SK-N-SH (cell line): ENCODE measurements at regions not wholly inside any gene's neighbourhood (a gene's known extent, or its start where the extent isn't known, plus 50 kb on each side); places are given as distances from the start of the nearest gene placed in this dataset.
"Not testable (repeated sequence)": the region's sequence is repeated elsewhere in the genome, so short reads cannot be mapped to it uniquely, and the experiment has no call there.

ENCODE experiments used
- CTCF ChIA-PET: fragments of 300-600, 350-600 bp; formaldehyde crosslinking; extraction: SDS; loops from one replicate; lab custom pipeline; 2021; lab: Yijun Ruan, JAX
- POLR2A ChIA-PET: fragments of 350-600 bp; sonication (Branson Sonifier 250); formaldehyde crosslinking; extraction: SDS; loops from one replicate; lab custom pipeline; 2020; ENCODE audit warnings: antibody characterized with exemption, inconsistent platforms; lab: Yijun Ruan, JAX
- DNase-seq: peaks from one replicate; pipeline ENCODE4 v3.0.0; 2012
- H2AFZ ChIP-seq: fragments of 200-600 bp; sonication (generic); 2 replicates; pipeline ENCODE4 v1.8.1; 2016; ENCODE audit warnings: antibody characterized with exemption, mild to moderate bottlenecking, low read depth
- H3F3A ChIP-seq: fragments of 200-600 bp; sonication (generic); replicated peaks from 2 replicates; pipeline ENCODE3; 2016; ENCODE audit warnings: antibody characterized with exemption, mild to moderate bottlenecking; ENCODE audit not compliant: insufficient read depth
- H3K27ac ChIP-seq, 2 experiments: fragments of 200-500 bp in 1 of 2; fragments of 200-600 bp in 1 of 2; sonication (Bioruptor generic) in 1 of 2; sonication (generic), shearing (Covaris generic) in 1 of 2; 2 replicates each; pipeline versions ENCODE4 v1.5.1 to v1.6.1; 2014 to 2016; ENCODE audit warnings: low read depth in 2 of 2, inconsistent platforms in 1 of 2, low read length in 1 of 2, mild to moderate bottlenecking in 1 of 2, mixed read lengths in 1 of 2
- H3K27me3 ChIP-seq: fragments of 200-600 bp; sonication (generic), shearing (Covaris generic); 2 replicates; pipeline ENCODE4 v1.6.1; 2016; ENCODE audit warnings: mixed run types; ENCODE audit not compliant: insufficient read depth
- H3K36me3 ChIP-seq, 2 experiments: fragments of 200-500 bp in 1 of 2; fragments of 200-600 bp in 1 of 2; sonication (Bioruptor generic) in 1 of 2; sonication (generic) in 1 of 2; replicated peaks in 1 of 2; 2 replicates each; pipeline versions ENCODE3 to v1.5.1; 2014 to 2016; ENCODE audit warnings: low read length in 1 of 2, mild to moderate bottlenecking in 1 of 2; ENCODE audit not compliant: insufficient read depth in 2 of 2, control insufficient read depth in 1 of 2
- H3K4me1 ChIP-seq, 2 experiments: fragments of 200-500 bp in 1 of 2; fragments of 200-600 bp in 1 of 2; sonication (Bioruptor generic) in 1 of 2; sonication (generic), shearing (Covaris generic) in 1 of 2; 2 replicates each; pipeline versions ENCODE4 v1.5.1 to v1.6.1; 2014 to 2016; ENCODE audit warnings: low read depth in 1 of 2, low read length in 1 of 2, mixed run types in 1 of 2; ENCODE audit not compliant: insufficient read depth in 2 of 2, control insufficient read depth in 1 of 2
- H3K4me2 ChIP-seq: fragments of 200-600 bp; sonication (generic), shearing (Covaris generic); 2 replicates; pipeline ENCODE4 v1.6.1; 2017; ENCODE audit warnings: mixed run types
- H3K4me3 ChIP-seq, 2 experiments: fragments of 200-500 bp in 1 of 2; fragments of 200-600 bp in 1 of 2; sonication (Bioruptor generic) in 1 of 2; sonication (generic), shearing (Covaris generic) in 1 of 2; 2 replicates each; pipeline versions ENCODE4 v1.5.1 to v1.8.1; 2014 to 2016; ENCODE audit warnings: low read depth in 2 of 2, inconsistent platforms in 1 of 2, low read length in 1 of 2, mild to moderate bottlenecking in 1 of 2, mixed read lengths in 1 of 2, moderate library complexity in 1 of 2
- H3K79me2 ChIP-seq: fragments of 200-600 bp; sonication (generic); 2 replicates; pipeline ENCODE4 v1.8.1; 2017; ENCODE audit warnings: mild to moderate bottlenecking; ENCODE audit not compliant: insufficient read depth
- H3K9ac ChIP-seq: fragments of 200-600 bp; sonication (generic); 2 replicates; pipeline ENCODE4 v1.6.1; 2017; ENCODE audit warnings: mixed run types
- H3K9me2 ChIP-seq: fragments of 200-600 bp; sonication (generic); 2 replicates; pipeline ENCODE4 v1.6.1; 2017; ENCODE audit warnings: mixed run types
- H3K9me3 ChIP-seq: fragments of 200-600 bp; sonication (generic); 2 replicates; pipeline ENCODE4 v1.6.1; 2017; ENCODE audit warnings: mixed run types, mild to moderate bottlenecking, moderate library complexity
- H4K20me1 ChIP-seq: fragments of 200-600 bp; sonication (generic); 2 replicates; pipeline ENCODE4 v1.6.1; 2017; ENCODE audit warnings: mild to moderate bottlenecking, mixed run types; ENCODE audit not compliant: insufficient read depth
- CHD2 ChIP-seq: fragments of 150-350 bp; IDR thresholded peaks from 2 replicates; pipeline ENCODE4 v1.6.1; 2018; ENCODE audit warnings: low read length; ENCODE audit not compliant: partially characterized antibody
- FOSL2 ChIP-seq: IDR thresholded peaks from 2 replicates; pipeline ENCODE4 v1.4.0; 2012; ENCODE audit warnings: low read depth, mild to moderate bottlenecking, moderate library complexity, borderline replicate concordance
- FOXM1 ChIP-seq: IDR thresholded peaks from 2 replicates; pipeline ENCODE4 v1.4.0; 2012; ENCODE audit warnings: low read depth, mild to moderate bottlenecking
- MEF2A ChIP-seq: IDR thresholded peaks from 2 replicates; pipeline ENCODE4 v1.4.0; 2012; ENCODE audit warnings: low read depth, borderline replicate concordance
- RFX5 ChIP-seq: IDR thresholded peaks from 2 replicates; pipeline ENCODE4 v1.6.1; 2012; ENCODE audit warnings: mild to moderate bottlenecking, improper control_type of control experiment, low read length
- TCF12 ChIP-seq: IDR thresholded peaks from 2 replicates; pipeline ENCODE4 v1.4.0; 2012
- WGBS: methylation state at CpG from one replicate; pipeline ENCODE4 v1.1.6; 2017; ENCODE audit warnings: low lambda C conversion rate; 5-methylcytosine and 5-hydroxymethylcytosine counted together
- TF ChIP-seq, protein P1 (sequence below): fragments of 200-600 bp; sonication (generic); IDR thresholded peaks from 2 replicates; pipeline ENCODE4 v1.6.1; 2017; ENCODE audit warnings: antibody characterized with exemption, mild to moderate bottlenecking, moderate library complexity
- TF ChIP-seq, protein P2 (sequence below): IDR thresholded peaks from 2 replicates; pipeline ENCODE4; 2012

GRCh38 chr2:37760471-37760870, 89.0 kb upstream of the CDC42EP3 start (continued):
- no peak for TF ChIP-seq MEF2A
- TF ChIP-seq FOXM1: no peak
- TF ChIP-seq, protein P1, sequence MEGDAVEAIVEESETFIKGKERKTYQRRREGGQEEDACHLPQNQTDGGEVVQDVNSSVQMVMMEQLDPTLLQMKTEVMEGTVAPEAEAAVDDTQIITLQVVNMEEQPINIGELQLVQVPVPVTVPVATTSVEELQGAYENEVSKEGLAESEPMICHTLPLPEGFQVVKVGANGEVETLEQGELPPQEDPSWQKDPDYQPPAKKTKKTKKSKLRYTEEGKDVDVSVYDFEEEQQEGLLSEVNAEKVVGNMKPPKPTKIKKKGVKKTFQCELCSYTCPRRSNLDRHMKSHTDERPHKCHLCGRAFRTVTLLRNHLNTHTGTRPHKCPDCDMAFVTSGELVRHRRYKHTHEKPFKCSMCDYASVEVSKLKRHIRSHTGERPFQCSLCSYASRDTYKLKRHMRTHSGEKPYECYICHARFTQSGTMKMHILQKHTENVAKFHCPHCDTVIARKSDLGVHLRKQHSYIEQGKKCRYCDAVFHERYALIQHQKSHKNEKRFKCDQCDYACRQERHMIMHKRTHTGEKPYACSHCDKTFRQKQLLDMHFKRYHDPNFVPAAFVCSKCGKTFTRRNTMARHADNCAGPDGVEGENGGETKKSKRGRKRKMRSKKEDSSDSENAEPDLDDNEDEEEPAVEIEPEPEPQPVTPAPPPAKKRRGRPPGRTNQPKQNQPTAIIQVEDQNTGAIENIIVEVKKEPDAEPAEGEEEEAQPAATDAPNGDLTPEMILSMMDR: no peak
- TF ChIP-seq TCF12: no peak

- Histone ChIP-seq H3F3A (peaks cover 31% of the 10 kb centered on the region), H3K27ac (peak overlapping the region in 1 of 2 experiments; percentile 55; a peak in 1 of 4 replicates), H3K4me1 (peaks cover 0 to 23% of the 10 kb centered on the region in 2 experiments; a peak in 2 of 4 replicates)
- H2AFZ ChIP-seq, H3K4me3 ChIP-seq, H3K79me2 ChIP-seq, H3K9ac ChIP-seq, DNase-seq, POLR2A ChIA-PET, H3K36me3 ChIP-seq, H3K4me2 ChIP-seq, H3K9me3 ChIP-seq, H4K20me1 ChIP-seq, H3K27me3 ChIP-seq, H3K9me2 ChIP-seq: not testable (repeated sequence)
- WGBS: 68% methylated on average over 2 of the region's 2 CpGs
- CTCF ChIA-PET: interaction anchor here (1.1 kb wide), 1 partner anchor 10 kb away, joined by 3 read pairs; no protein-coding TSS in a partner anchor
Observed at GRCh38 chr2:37762281-37762680, 90.8 kb upstream of the CDC42EP3 start.

GRCh38 chr2:37764739-37765138, 93.3 kb upstream of the CDC42EP3 start:
- peaks cover 50% of the 10 kb centered on the region for H3F3A ChIP-seq
- H3K4me2 ChIP-seq: peak overlapping the region; percentile 35; the same call in 1 of the 2 replicates
- no peaks in the 10 kb centered on the region for H3K36me3 ChIP-seq
- H3K9me3 ChIP-seq: no peaks in the 10 kb centered on the region
- H3K9ac ChIP-seq: 0 out of 2 replicates have a peak overlapping the region, but pooled peaks have one; percentile 4
- DNase-seq: no peak
- peak overlapping the region; percentile 75 for H2AFZ ChIP-seq
- no peak overlapping the region for H3K4me3 ChIP-seq
- peaks cover 0 to 45% of the 10 kb centered on the region in 2 experiments; a peak in 3 of 4 replicates for H3K4me1 ChIP-seq
- H3K9me2 ChIP-seq: no peaks in the 10 kb centered on the region
- peak overlapping the region; percentile 53 to 77; a peak in 3 of 4 replicates for H3K27ac ChIP-seq
- no peaks in the 10 kb centered on the region for H4K20me1 ChIP-seq
- H3K79me2 ChIP-seq: no peaks in the 10 kb centered on the region
- no peak for TF ChIP-seq CHD2
- peak; percentile 11; the same call in 1 of the 2 replicates for TF ChIP-seq FOSL2
- TF ChIP-seq, protein P2, sequence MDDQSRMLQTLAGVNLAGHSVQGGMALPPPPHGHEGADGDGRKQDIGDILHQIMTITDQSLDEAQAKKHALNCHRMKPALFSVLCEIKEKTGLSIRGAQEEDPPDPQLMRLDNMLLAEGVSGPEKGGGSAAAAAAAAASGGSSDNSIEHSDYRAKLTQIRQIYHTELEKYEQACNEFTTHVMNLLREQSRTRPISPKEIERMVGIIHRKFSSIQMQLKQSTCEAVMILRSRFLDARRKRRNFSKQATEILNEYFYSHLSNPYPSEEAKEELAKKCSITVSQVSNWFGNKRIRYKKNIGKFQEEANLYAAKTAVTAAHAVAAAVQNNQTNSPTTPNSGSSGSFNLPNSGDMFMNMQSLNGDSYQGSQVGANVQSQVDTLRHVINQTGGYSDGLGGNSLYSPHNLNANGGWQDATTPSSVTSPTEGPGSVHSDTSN: peak; percentile 18; the same call in 1 of the 2 replicates
- TF ChIP-seq RFX5: no peak
- TF ChIP-seq FOXM1: no peak
- 21% methylated on average over 2 of the region's 2 CpGs for WGBS
- H3K27me3 ChIP-seq: no peaks in the 10 kb centered on the region
- ChIA-PET CTCF (interaction anchor here (0.9 to 1.9 kb wide), 4 partner anchors 9 to 368 kb away, joined by 3 to 4 read pairs (median 3); no protein-coding TSS in a partner anchor), POLR2A (no interaction called here)
